ENCODE measurements at regions not wholly inside any gene's neighbourhood (a gene's known extent, or its start where the extent isn't known, plus 50 kb on each side); places are given as distances from the start of the nearest gene placed in this dataset.

DNA sequence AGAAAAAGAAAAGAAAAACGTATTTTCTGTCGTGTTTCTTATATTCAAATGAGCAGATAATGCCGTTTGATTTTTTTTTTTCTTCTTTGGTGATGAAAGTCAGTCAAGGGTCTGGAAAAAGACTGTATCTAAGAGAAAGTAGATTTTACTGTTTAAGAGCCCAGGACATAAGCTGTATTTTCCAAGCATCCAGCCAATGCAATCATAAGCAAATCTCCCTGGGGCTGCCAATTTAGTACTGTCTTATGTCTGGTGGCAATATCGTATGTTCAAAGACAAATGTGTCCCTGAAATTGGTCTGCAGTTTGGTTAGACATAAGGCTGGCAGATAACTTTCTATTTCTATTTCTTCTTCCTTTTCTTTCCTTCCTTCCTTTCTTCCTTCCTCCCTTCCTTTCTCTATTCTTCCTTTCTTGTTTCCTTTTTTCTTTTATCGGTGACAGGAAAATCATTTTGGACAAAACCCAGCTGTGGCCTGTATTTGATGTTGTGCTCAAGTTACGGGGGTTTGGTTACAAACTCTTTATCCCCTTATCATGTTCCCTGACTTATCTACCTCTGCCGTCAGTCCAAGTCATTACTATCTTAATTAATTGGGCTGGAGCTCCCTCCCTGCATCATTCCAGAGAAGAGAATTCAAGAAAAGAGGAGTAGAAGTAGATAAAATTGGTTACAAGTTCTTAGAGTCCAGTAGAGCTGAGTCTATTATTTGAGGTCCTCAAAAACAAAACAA, 683.4 kb upstream of the FSHR start:
- Histone ChIP-seq H3K9me2 (ENCODE audit: insufficient read depth) (no peaks in the 10 kb centered on the region), H3K4me3 (replicated peaks in 1 of 2; ENCODE audit: low read depth in 1 of 2, low read length in 2 of 2) (no peak overlapping the region), H4K20me1 (ENCODE audit: insufficient read depth) (no peaks in the 10 kb centered on the region), H3K27me3 (ENCODE audit: insufficient read depth, low read length) (no peaks in the 10 kb centered on the region), H3K27ac (ENCODE audit: low read depth, low read length) (no peak overlapping the region), H3K4me1 (ENCODE audit: control insufficient read depth in 1 of 2, insufficient read depth in 2 of 2, low read length in 2 of 2) (no peaks in the 10 kb centered on the region), H3K36me3 (ENCODE audit: control insufficient read depth in 1 of 2, insufficient read depth in 2 of 2, low read length in 2 of 2) (no peaks in the 10 kb centered on the region), H2AFZ (ENCODE audit: low read depth, low read length, poor library complexity, severe bottlenecking) (no peak overlapping the region), H3K9ac (ENCODE audit: low read length) (no peak overlapping the region), H3K4me2 (ENCODE audit: low read length) (no peak overlapping the region), H3K79me2 (ENCODE audit: insufficient read depth, low read length) (no peaks in the 10 kb centered on the region), H3K9me3 (ENCODE audit: control insufficient read depth in 1 of 2, insufficient read depth in 1 of 2, low read depth in 1 of 2, low read length in 2 of 2) (peaks cover 5 to 17% of the 10 kb centered on the region in 2 experiments; a peak in 2 of 4 replicates)
- ChIA-PET CTCF (no interaction called here), POLR2A (no interaction called here), RAD21 (ENCODE audit: low non-redundant PET in 1 of 2, low total read pairs in 2 of 2, uncharacterized antibody in 2 of 2, unreplicated experiment in 2 of 2) (no interaction called here)
- intact Hi-C loops (cut with micrococcal nuclease) = no loop called here
- no TSS peak for BruUV-seq (replicated peaks)
- no peak for TF ChIP-seq CBX3 (IDR thresholded peaks at IDR 0.05; ENCODE audit: low read depth)
- TF ChIP-seq EGR1 (IDR thresholded peaks at IDR 0.05; ENCODE audit: low read depth) = no peak
- TF ChIP-seq TCF7L2 (IDR thresholded peaks at IDR 0.05; ENCODE audit: borderline replicate concordance, extremely low read depth, insufficient read depth, insufficient read length) = no peak
- TF ChIP-seq RAD21 (IDR thresholded peaks at IDR 0.05; ENCODE audit: low read depth) = no peak
- no peak for TF ChIP-seq POLR2A (IDR thresholded peaks at IDR 0.05; ENCODE audit: borderline replicate concordance, extremely low read depth, insufficient read depth, insufficient read length)
- no peak for TF ChIP-seq YY1 (IDR thresholded peaks at IDR 0.05; ENCODE audit: extremely low read depth, insufficient replicate concordance, low read depth, low read length)
- no peak for TF ChIP-seq MAX (IDR thresholded peaks at IDR 0.05)
- TF ChIP-seq, protein P1, sequence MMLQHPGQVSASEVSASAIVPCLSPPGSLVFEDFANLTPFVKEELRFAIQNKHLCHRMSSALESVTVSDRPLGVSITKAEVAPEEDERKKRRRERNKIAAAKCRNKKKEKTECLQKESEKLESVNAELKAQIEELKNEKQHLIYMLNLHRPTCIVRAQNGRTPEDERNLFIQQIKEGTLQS (IDR thresholded peaks at IDR 0.05) = no peak
- TF ChIP-seq ZFX (IDR thresholded peaks at IDR 0.05) = no peak
- TF ChIP-seq SRF (IDR thresholded peaks at IDR 0.05; ENCODE audit: low read depth) = no peak
- TF ChIP-seq CEBPB (IDR thresholded peaks at IDR 0.05; ENCODE audit: low read depth) = no peak
- TF ChIP-seq, protein P2, sequence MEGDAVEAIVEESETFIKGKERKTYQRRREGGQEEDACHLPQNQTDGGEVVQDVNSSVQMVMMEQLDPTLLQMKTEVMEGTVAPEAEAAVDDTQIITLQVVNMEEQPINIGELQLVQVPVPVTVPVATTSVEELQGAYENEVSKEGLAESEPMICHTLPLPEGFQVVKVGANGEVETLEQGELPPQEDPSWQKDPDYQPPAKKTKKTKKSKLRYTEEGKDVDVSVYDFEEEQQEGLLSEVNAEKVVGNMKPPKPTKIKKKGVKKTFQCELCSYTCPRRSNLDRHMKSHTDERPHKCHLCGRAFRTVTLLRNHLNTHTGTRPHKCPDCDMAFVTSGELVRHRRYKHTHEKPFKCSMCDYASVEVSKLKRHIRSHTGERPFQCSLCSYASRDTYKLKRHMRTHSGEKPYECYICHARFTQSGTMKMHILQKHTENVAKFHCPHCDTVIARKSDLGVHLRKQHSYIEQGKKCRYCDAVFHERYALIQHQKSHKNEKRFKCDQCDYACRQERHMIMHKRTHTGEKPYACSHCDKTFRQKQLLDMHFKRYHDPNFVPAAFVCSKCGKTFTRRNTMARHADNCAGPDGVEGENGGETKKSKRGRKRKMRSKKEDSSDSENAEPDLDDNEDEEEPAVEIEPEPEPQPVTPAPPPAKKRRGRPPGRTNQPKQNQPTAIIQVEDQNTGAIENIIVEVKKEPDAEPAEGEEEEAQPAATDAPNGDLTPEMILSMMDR (IDR thresholded peaks at IDR 0.05 in 2 of 3, conservative IDR thresholded peaks at IDR 0.05 in 1 of 3; ENCODE audit: borderline replicate concordance in 1 of 3, insufficient read depth in 1 of 3, low read depth in 2 of 3, low read length in 2 of 3) = no peak
- TF ChIP-seq ZNF274 (IDR thresholded peaks at IDR 0.05; ENCODE audit: low read depth, low read length) = no peak
- TF ChIP-seq, protein P3, sequence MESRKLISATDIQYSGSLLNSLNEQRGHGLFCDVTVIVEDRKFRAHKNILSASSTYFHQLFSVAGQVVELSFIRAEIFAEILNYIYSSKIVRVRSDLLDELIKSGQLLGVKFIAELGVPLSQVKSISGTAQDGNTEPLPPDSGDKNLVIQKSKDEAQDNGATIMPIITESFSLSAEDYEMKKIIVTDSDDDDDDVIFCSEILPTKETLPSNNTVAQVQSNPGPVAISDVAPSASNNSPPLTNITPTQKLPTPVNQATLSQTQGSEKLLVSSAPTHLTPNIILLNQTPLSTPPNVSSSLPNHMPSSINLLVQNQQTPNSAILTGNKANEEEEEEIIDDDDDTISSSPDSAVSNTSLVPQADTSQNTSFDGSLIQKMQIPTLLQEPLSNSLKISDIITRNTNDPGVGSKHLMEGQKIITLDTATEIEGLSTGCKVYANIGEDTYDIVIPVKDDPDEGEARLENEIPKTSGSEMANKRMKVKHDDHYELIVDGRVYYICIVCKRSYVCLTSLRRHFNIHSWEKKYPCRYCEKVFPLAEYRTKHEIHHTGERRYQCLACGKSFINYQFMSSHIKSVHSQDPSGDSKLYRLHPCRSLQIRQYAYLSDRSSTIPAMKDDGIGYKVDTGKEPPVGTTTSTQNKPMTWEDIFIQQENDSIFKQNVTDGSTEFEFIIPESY (IDR thresholded peaks at IDR 0.05; ENCODE audit: extremely low read depth, insufficient replicate concordance, low read length) = no peak
- ATAC-seq = no peak
- DNase-seq (ENCODE audit: low read depth, low spot score) = no peak
